Ishikawa (cell line): ENCODE measurements at regions not wholly inside any gene's neighbourhood (a gene's known extent, or its start where the extent isn't known, plus 50 kb on each side); places are given as distances from the start of the nearest gene placed in this dataset.

Experiments used
- CEBPB ChIP-seq: IDR thresholded peaks from 2 replicates; pipeline ENCODE4 v1.6.1; 2012
- CREB1 ChIP-seq: IDR thresholded peaks from 2 replicates; pipeline ENCODE4 v1.6.1; 2012; ENCODE audit warnings: low read depth
- EGR1 ChIP-seq: IDR thresholded peaks from 2 replicates; pipeline ENCODE4 v1.6.1; 2012
- EP300 ChIP-seq: IDR thresholded peaks from 2 replicates; pipeline ENCODE4 v1.6.1; 2012; ENCODE audit warnings: borderline replicate concordance
- FOXM1 ChIP-seq: IDR thresholded peaks from 2 replicates; pipeline ENCODE4 v1.6.1; 2012; ENCODE audit warnings: low read depth, borderline replicate concordance
- MAX ChIP-seq: IDR thresholded peaks from 2 replicates; pipeline ENCODE4 v1.6.1; 2012
- NFIC ChIP-seq: IDR thresholded peaks from 2 replicates; pipeline ENCODE4 v1.6.1; 2012
- RAD21 ChIP-seq: IDR thresholded peaks from 2 replicates; pipeline ENCODE4 v1.6.1; 2012; ENCODE audit warnings: low read depth
- REST ChIP-seq: IDR thresholded peaks from 2 replicates; pipeline ENCODE4 v1.6.1; 2012; ENCODE audit warnings: low read depth, mild to moderate bottlenecking
- TAF1 ChIP-seq: IDR thresholded peaks from 2 replicates; pipeline ENCODE4 v1.6.1; 2012; ENCODE audit warnings: low read depth, mild to moderate bottlenecking
- TCF12 ChIP-seq: IDR thresholded peaks from 2 replicates; pipeline ENCODE4 v1.6.1; 2012; ENCODE audit warnings: low read depth
- TEAD4 ChIP-seq: IDR thresholded peaks from 2 replicates; pipeline ENCODE4 v1.6.1; 2012
- YY1 ChIP-seq: IDR thresholded peaks from 2 replicates; pipeline ENCODE4 v1.6.1; 2012; ENCODE audit warnings: low read depth
- ZBTB7A ChIP-seq: IDR thresholded peaks from 2 replicates; pipeline ENCODE4 v1.6.1; 2012; ENCODE audit warnings: low read depth
- TF ChIP-seq, protein P1 (sequence below): IDR thresholded peaks from 2 replicates; pipeline ENCODE4 v1.6.1; 2012

DNA sequence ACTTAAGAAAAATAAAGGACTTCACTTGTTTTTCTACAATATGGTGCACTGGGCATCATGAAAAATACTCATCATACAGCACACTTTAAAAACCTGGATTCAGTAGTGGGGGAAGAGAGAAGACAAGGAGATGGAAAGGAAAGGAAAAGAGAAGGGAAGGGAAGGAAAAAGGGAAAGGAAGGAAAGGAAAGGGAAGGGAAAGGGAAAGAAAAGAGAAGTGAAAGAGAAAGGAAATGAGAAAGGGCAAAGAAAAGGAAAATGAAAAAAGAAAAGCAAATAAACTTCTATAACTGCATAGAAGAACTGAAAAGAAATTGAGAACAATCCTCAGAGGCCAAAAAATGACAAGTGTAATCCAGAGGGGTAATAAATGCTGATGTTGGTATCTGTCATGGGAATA is 388.1 kb upstream of the PKDCC start:
- TF ChIP-seq, protein P1, sequence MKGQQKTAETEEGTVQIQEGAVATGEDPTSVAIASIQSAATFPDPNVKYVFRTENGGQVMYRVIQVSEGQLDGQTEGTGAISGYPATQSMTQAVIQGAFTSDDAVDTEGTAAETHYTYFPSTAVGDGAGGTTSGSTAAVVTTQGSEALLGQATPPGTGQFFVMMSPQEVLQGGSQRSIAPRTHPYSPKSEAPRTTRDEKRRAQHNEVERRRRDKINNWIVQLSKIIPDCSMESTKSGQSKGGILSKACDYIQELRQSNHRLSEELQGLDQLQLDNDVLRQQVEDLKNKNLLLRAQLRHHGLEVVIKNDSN, result no peak
- TF ChIP-seq FOXM1 (no peak), RAD21 (no peak), REST (no peak), MAX (no peak), EGR1 (no peak), NFIC (no peak), CREB1 (no peak), ZBTB7A (no peak), EP300 (no peak), YY1 (no peak), CEBPB (no peak), TCF12 (no peak), TEAD4 (no peak), TAF1 (no peak)

DNA sequence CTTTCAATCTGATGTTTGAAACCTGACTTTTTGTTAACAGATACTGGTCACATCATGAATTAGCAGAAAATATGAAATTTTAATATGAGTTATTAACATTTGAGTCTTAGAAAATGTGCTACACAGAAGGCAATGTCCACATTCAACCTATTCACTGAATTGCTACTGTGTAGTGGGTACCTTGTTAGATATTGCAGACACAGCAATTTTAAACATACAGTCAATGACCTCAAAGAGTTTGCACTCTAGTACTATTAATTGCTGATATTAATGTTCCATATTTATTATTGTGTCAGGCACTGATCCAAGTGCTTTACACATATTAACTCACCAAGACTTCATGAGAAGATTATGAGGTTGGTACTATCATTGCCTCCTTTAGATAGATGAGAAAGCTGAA is 385.4 kb upstream of the PKDCC start:
- TF ChIP-seq RAD21 (no peak), TAF1 (no peak), CEBPB (no peak), MAX (no peak), EGR1 (no peak), TEAD4 (no peak), NFIC (no peak), TCF12 (no peak), REST (no peak)
- TF ChIP-seq, protein P1, result no peak

- no peak for TF ChIP-seq YY1
Measured at GRCh38 chr2:41663056-41663455, 384.8 kb upstream of the PKDCC start.

DNA sequence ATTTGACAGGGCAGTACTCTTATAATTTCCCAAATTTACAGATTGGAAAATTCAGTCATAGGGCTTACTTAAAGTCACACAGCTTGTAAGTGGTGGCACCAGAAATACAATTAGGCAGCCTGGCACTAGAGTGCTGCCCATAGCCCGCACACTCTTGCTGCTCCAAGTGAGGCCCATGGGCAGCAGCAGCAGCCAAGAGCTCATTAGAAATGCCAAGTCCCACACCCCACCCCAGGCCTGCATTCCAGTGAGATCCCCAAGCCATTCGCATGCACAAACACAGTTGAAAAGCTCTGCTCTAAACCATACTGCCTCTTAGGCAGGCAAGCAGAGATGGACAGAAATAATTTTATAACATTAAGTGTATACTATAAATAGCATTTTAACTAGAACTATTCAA is 379.3 kb upstream of the PKDCC start:
- TF ChIP-seq TCF12 (no peak), YY1 (no peak), TEAD4 (no peak), CREB1 (no peak), ZBTB7A (no peak), FOXM1 (no peak), EP300 (no peak), CEBPB (no peak), MAX (no peak), REST (no peak), TAF1 (no peak), NFIC (no peak), EGR1 (no peak), RAD21 (no peak)
- TF ChIP-seq, protein P1, result no peak

GRCh38 chr2:41678639-41679038 is 369.2 kb upstream of the PKDCC start:
- no peak for TF ChIP-seq CREB1
- TF ChIP-seq FOXM1, result no peak
- no peak for TF ChIP-seq EP300
- no peak for TF ChIP-seq TAF1
- no peak for TF ChIP-seq CEBPB
- TF ChIP-seq YY1, result no peak
